Lung (tissue), 11 donors: ENCODE measurements at regions not wholly inside any gene's neighbourhood (a gene's known extent, or its start where the extent isn't known, plus 50 kb on each side); places are given as distances from the start of the nearest gene placed in this dataset.

Source experiments
- ATAC-seq: fragments of 200-7000 bp; cut with Tn5 transposase; one replicate; pipeline ENCODE4 v1.9.1; 2020; ENCODE audit warnings: moderate number of reproducible peaks; ENCODE audit not compliant: insufficient read depth, low FRiP score
- DNase-seq, 3 donors: peaks; one replicate each; pipeline ENCODE4 v3.0.0-alpha.2; 2013 to 2017
- H3K27ac ChIP-seq, 2 donors: one replicate each; pipeline ENCODE4 v1.5.1; 2013; ENCODE audit warnings: mild to moderate bottlenecking in 2 of 2, moderate library complexity in 2 of 2, control low read depth in 1 of 2, inconsistent platforms in 1 of 2, low read depth in 1 of 2, low read length in 1 of 2
- H3K27me3 ChIP-seq, 3 donors: one replicate each; pipeline ENCODE4 v1.5.1; 2013; ENCODE audit warnings: low read length in 2 of 3; ENCODE audit not compliant: control insufficient read depth in 3 of 3, insufficient read depth in 3 of 3
- H3K36me3 ChIP-seq, 4 donors: one replicate each; pipeline ENCODE4 v1.5.1; 2013; ENCODE audit warnings: low read length in 4 of 4, mild to moderate bottlenecking in 1 of 4, moderate library complexity in 1 of 4; ENCODE audit not compliant: control insufficient read depth in 4 of 4, insufficient read depth in 4 of 4
- H3K4me1 ChIP-seq, 5 donors: one replicate each; pipeline ENCODE4 v1.5.1; 2013; ENCODE audit warnings: low read length in 5 of 5, mild to moderate bottlenecking in 2 of 5, moderate library complexity in 1 of 5; ENCODE audit not compliant: control insufficient read depth in 5 of 5, insufficient read depth in 5 of 5
- H3K4me3 ChIP-seq: one replicate; pipeline ENCODE4 v1.5.1; 2013; ENCODE audit warnings: mild to moderate bottlenecking, control low read depth, moderate library complexity
- H3K9ac ChIP-seq, 2 donors: one replicate each; pipeline ENCODE4 v1.5.1; 2013; ENCODE audit warnings: low read length in 2 of 2, control low read depth in 1 of 2; ENCODE audit not compliant: insufficient read depth in 1 of 2
- H3K9me3 ChIP-seq, 4 donors: one replicate each; pipeline ENCODE4 v1.5.1; 2013; ENCODE audit warnings: low read length in 3 of 4, mild to moderate bottlenecking in 1 of 4, moderate library complexity in 1 of 4; ENCODE audit not compliant: control insufficient read depth in 4 of 4, insufficient read depth in 3 of 4
- WGBS, 2 donors: extraction: QIAGEN DNeasy Blood & Tissue Kit; methylation state at CpG; one replicate each; pipeline ENCODE4 v1.1.7; 2013; 5-methylcytosine and 5-hydroxymethylcytosine counted together
- TF ChIP-seq, protein P1 (sequence below): IDR thresholded peaks from 2 replicates; pipeline ENCODE4 v1.5.1; 2012; ENCODE audit warnings: mild to moderate bottlenecking; ENCODE audit errors: control extremely low read depth, extremely low read depth
- donor health status: control.
- donor health status: control.
- donor health status: Bipolar disorder and iron deficiency.
- donor health status: healthy.
- donor health status: DM: yes; HTN: yes; CAD: no.

- no peaks in the 10 kb centered on the region for H3K27me3 ChIP-seq
- H3K4me1 ChIP-seq = no peaks in the 10 kb centered on the region
- no peak overlapping the region for H3K9ac ChIP-seq
- 92 to 96% methylated on average over 3 of the region's 3 CpGs for WGBS, 2 donors
- TF ChIP-seq, protein P1, sequence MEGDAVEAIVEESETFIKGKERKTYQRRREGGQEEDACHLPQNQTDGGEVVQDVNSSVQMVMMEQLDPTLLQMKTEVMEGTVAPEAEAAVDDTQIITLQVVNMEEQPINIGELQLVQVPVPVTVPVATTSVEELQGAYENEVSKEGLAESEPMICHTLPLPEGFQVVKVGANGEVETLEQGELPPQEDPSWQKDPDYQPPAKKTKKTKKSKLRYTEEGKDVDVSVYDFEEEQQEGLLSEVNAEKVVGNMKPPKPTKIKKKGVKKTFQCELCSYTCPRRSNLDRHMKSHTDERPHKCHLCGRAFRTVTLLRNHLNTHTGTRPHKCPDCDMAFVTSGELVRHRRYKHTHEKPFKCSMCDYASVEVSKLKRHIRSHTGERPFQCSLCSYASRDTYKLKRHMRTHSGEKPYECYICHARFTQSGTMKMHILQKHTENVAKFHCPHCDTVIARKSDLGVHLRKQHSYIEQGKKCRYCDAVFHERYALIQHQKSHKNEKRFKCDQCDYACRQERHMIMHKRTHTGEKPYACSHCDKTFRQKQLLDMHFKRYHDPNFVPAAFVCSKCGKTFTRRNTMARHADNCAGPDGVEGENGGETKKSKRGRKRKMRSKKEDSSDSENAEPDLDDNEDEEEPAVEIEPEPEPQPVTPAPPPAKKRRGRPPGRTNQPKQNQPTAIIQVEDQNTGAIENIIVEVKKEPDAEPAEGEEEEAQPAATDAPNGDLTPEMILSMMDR = no peak
- ATAC-seq (no peak), DNase-seq (no peak)
- H3K27ac ChIP-seq = no peak overlapping the region
- no peaks in the 10 kb centered on the region for H3K36me3 ChIP-seq
- H3K9me3 ChIP-seq = no peaks in the 10 kb centered on the region
- H3K4me3 ChIP-seq = no peak overlapping the region
Measured at GRCh38 chr3:78023257-78023656, 983.4 kb downstream of the ROBO2 start.

DNA sequence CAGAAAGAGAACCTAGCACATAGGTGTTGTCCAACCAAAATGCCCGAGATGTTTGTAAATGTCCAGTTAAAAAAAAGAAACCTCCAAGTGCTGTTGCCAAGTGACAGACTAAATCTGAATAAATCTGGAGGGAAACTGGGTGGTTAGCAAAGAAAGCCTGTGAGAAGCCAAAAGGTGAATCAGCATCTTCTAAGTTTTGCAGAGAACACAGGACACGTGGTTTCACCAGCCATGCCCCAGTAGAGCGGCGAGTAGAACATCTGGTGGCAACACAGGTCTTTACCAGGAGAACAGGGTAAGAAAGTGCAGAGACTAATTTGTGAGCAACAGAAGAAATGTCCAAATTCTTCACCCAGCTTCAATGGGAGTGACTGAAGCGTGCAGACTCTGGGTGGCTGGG lies 986.0 kb downstream of the ROBO2 start:
- no peak for ATAC-seq
- 85 to 91% methylated on average over 5 of the region's 5 CpGs for WGBS, 2 donors

GRCh38 chr3:78026318-78026828 lies 986.5 kb downstream of the ROBO2 start:
- Histone ChIP-seq H3K9me3 (peaks cover 0 to 3% (median 0%) of the 10 kb centered on the region in 4 donors), H3K27ac (no peak overlapping the region), H3K27me3 (no peaks in the 10 kb centered on the region), H3K36me3 (no peaks in the 10 kb centered on the region), H3K4me1 (peaks cover 0 to under 1% (median 0%) of the 10 kb centered on the region in 5 donors), H3K4me3 (no peak overlapping the region), H3K9ac (no peak overlapping the region)
- TF ChIP-seq, protein P1 = no peak
- 88 to 94% methylated on average over 1 of the region's 1 CpG for WGBS, 2 donors
- no peak for DNase-seq
- ATAC-seq = no peak

More for the DNA sequence above, 986.0 kb downstream of the ROBO2 start:
- Histone ChIP-seq H3K4me3 (no peak overlapping the region), H3K27ac (no peak overlapping the region), H3K36me3 (no peaks in the 10 kb centered on the region), H3K9ac (no peak overlapping the region), H3K9me3 (peaks cover 0 to 3% (median 0%) of the 10 kb centered on the region in 4 donors), H3K4me1 (no peaks in the 10 kb centered on the region), H3K27me3 (no peaks in the 10 kb centered on the region)
- TF ChIP-seq, protein P1 = no peak
- no peak for DNase-seq

- no peak for DNase-seq
- H3K36me3 ChIP-seq = no peaks in the 10 kb centered on the region
- peaks cover 0 to 12% (median 0%) of the 10 kb centered on the region in 5 donors for H3K4me1 ChIP-seq
- peaks cover 0 to 3% (median 0%) of the 10 kb centered on the region in 4 donors for H3K9me3 ChIP-seq
- TF ChIP-seq, protein P1 = no peak
- no peak overlapping the region for H3K9ac ChIP-seq
- H3K4me3 ChIP-seq = no peak overlapping the region
- WGBS, 2 donors = 95 to 96% methylated on average over 34 to 39 of the region's 39 CpGs
- H3K27me3 ChIP-seq = no peaks in the 10 kb centered on the region
- ATAC-seq = no peak
- H3K27ac ChIP-seq = no peak overlapping the region
Measured at GRCh38 chr3:78029775-78030174, 989.9 kb downstream of the ROBO2 start.
